GM19324 (cell line): ENCODE measurements at regions not wholly inside any gene's neighbourhood (a gene's known extent, or its start where the extent isn't known, plus 50 kb on each side); places are given as distances from the start of the nearest gene placed in this dataset.

Experiments
- ATAC-seq: cut with Tn5 transposase; IDR thresholded peaks from one replicate; pipeline ENCODE4 v1.9.1; 2021; ENCODE audit warnings: mild to moderate bottlenecking, moderate library complexity; ENCODE audit not compliant: unreplicated experiment, low FRiP score

GRCh38 chr5:165723931-165724330, 2218.5 kb downstream of the MAT2B start:
- no peak for ATAC-seq

GRCh38 chr5:165728425-165728824, 2223.0 kb downstream of the MAT2B start:
- ATAC-seq: no peak

GRCh38 chr5:165735388-165735787, 2230.0 kb downstream of the MAT2B start:
- no peak for ATAC-seq

GRCh38 chr5:165739079-165739741, 2233.8 kb downstream of the MAT2B start:
- no peak for ATAC-seq

- ATAC-seq: no peak
Measured at GRCh38 chr5:165757791-165758190, 2252.4 kb downstream of the MAT2B start.

GRCh38 chr5:165775111-165775510, 2269.7 kb downstream of the MAT2B start:
- no peak for ATAC-seq

GRCh38 chr5:165779505-165779904, 2274.1 kb downstream of the MAT2B start:
- ATAC-seq: no peak

- ATAC-seq: no peak
Measured at GRCh38 chr5:165780901-165781300, 2275.5 kb downstream of the MAT2B start.

GRCh38 chr5:165781738-165782137, 2276.3 kb downstream of the MAT2B start:
- no peak for ATAC-seq

GRCh38 chr5:165783024-165783423, 2277.6 kb downstream of the MAT2B start:
- ATAC-seq: no peak

- no peak for ATAC-seq
Measured at GRCh38 chr5:165786073-165786472, 2280.7 kb downstream of the MAT2B start.

GRCh38 chr5:165795073-165795472, 2289.7 kb downstream of the MAT2B start:
- ATAC-seq: no peak

- ATAC-seq: no peak
Measured at GRCh38 chr5:165805756-165806155, 2300.3 kb downstream of the MAT2B start.

- no peak for ATAC-seq
Measured at GRCh38 chr5:165808335-165808734, 2302.9 kb downstream of the MAT2B start.

GRCh38 chr5:165809914-165810313, 2304.5 kb downstream of the MAT2B start:
- no peak for ATAC-seq

GRCh38 chr5:165829504-165829903, 2324.1 kb downstream of the MAT2B start:
- ATAC-seq: no peak

- ATAC-seq: no peak
Measured at GRCh38 chr5:165834891-165835290, 2329.5 kb downstream of the MAT2B start.

- ATAC-seq: no peak
Measured at GRCh38 chr5:165836046-165836445, 2330.6 kb downstream of the MAT2B start.

- ATAC-seq: no peak
Measured at GRCh38 chr5:165837286-165837685, 2331.9 kb downstream of the MAT2B start.

GRCh38 chr5:165844571-165844970, 2339.2 kb downstream of the MAT2B start:
- ATAC-seq: no peak

- no peak for ATAC-seq
Measured at GRCh38 chr5:165858118-165858517, 2352.7 kb downstream of the MAT2B start.

GRCh38 chr5:165859251-165859650, 2353.8 kb downstream of the MAT2B start:
- ATAC-seq: no peak

- no peak for ATAC-seq
Measured at GRCh38 chr5:165863239-165863638, 2357.8 kb downstream of the MAT2B start.
